Activated CD8-positive, alpha-beta memory T cell treated with anti-CD3 and anti-CD28 coated beads for 36 hours (primary cell): ENCODE measurements at regions not wholly inside any gene's neighbourhood (a gene's known extent, or its start where the extent isn't known, plus 50 kb on each side); places are given as distances from the start of the nearest gene placed in this dataset.
"Not testable (repeated sequence)": the region's sequence is repeated elsewhere in the genome, so short reads cannot be mapped to it uniquely, and the experiment has no call there.

Source experiments
- CTCF ChIA-PET: fragments of 350-600 bp; sonication (Branson Sonifier 250); formaldehyde crosslinking; loops from one replicate; lab custom pipeline; 2021; ENCODE audit warnings: antibody characterized with exemption; lab: Charles Lee
- POLR2A ChIA-PET: fragments of 350-600 bp; sonication (Branson Sonifier 250); formaldehyde crosslinking; loops from one replicate; lab custom pipeline; 2021; ENCODE audit warnings: antibody characterized with exemption; lab: Charles Lee

GRCh38 chr4:4651811-4652755 is 110.2 kb upstream of the STX18 start:
- ChIA-PET CTCF (no interaction called here), POLR2A (no interaction called here)

GRCh38 chr4:4647041-4647440 is 105.2 kb upstream of the STX18 start:
- CTCF ChIA-PET: no interaction called here
- POLR2A ChIA-PET: no interaction called here

GRCh38 chr4:4645743-4646142 is 103.9 kb upstream of the STX18 start:
- CTCF ChIA-PET: no interaction called here
- POLR2A ChIA-PET: no interaction called here

GRCh38 chr4:4644277-4644676 is 102.4 kb upstream of the STX18 start:
- CTCF ChIA-PET, POLR2A ChIA-PET: not testable (repeated sequence)

GRCh38 chr4:4643743-4644142 is 101.9 kb upstream of the STX18 start:
- CTCF ChIA-PET, POLR2A ChIA-PET: not testable (repeated sequence)

- CTCF ChIA-PET: no interaction called here
- POLR2A ChIA-PET: no interaction called here
These were observed 101.5 kb upstream of the STX18 start for GRCh38 chr4:4643306-4643705.

GRCh38 chr4:4642496-4643000 is 100.7 kb upstream of the STX18 start:
- CTCF ChIA-PET: no interaction called here
- POLR2A ChIA-PET: no interaction called here

- CTCF ChIA-PET: no interaction called here
- POLR2A ChIA-PET: no interaction called here
These were observed 100.0 kb upstream of the STX18 start for GRCh38 chr4:4641661-4642495.

GRCh38 chr4:4641254-4641653 is 99.4 kb upstream of the STX18 start:
- CTCF ChIA-PET: no interaction called here
- POLR2A ChIA-PET: no interaction called here

- POLR2A ChIA-PET: no interaction called here
- CTCF ChIA-PET: no interaction called here
These were observed 98.8 kb upstream of the STX18 start for GRCh38 chr4:4640692-4641091.

- CTCF ChIA-PET: no interaction called here
- POLR2A ChIA-PET: no interaction called here
These were observed 97.5 kb upstream of the STX18 start for GRCh38 chr4:4639370-4639769.

- POLR2A ChIA-PET: no interaction called here
- CTCF ChIA-PET: no interaction called here
These were observed 95.9 kb upstream of the STX18 start for GRCh38 chr4:4637710-4638109.

- CTCF ChIA-PET: no interaction called here
- POLR2A ChIA-PET: no interaction called here
These were observed 91.6 kb upstream of the STX18 start for GRCh38 chr4:4633431-4633830.

GRCh38 chr4:4631150-4631549 is 89.3 kb upstream of the STX18 start:
- CTCF ChIA-PET: no interaction called here
- POLR2A ChIA-PET: no interaction called here

- CTCF ChIA-PET: no interaction called here
These were observed 86.1 kb upstream of the STX18 start for GRCh38 chr4:4627906-4628305.

GRCh38 chr4:4627111-4627510 is 85.3 kb upstream of the STX18 start:
- CTCF ChIA-PET: no interaction called here
- POLR2A ChIA-PET: no interaction called here

More at GRCh38 chr4:4627906-4628305, 86.1 kb upstream of the STX18 start:
- POLR2A ChIA-PET: no interaction called here

- CTCF ChIA-PET: no interaction called here
- POLR2A ChIA-PET: no interaction called here
These were observed 83.6 kb upstream of the STX18 start for GRCh38 chr4:4625488-4625887.

- POLR2A ChIA-PET: interaction anchor here (0.6 kb wide), 1 partner anchor 64 kb away, joined by 6 read pairs; no protein-coding TSS in a partner anchor
- CTCF ChIA-PET: no interaction called here
These were observed 82.5 kb upstream of the STX18 start for GRCh38 chr4:4624276-4624897.

GRCh38 chr4:4619821-4620220 is 78.0 kb upstream of the STX18 start:
- ChIA-PET POLR2A (no interaction called here), CTCF (no interaction called here)

GRCh38 chr4:4618847-4619246 is 77.0 kb upstream of the STX18 start:
- ChIA-PET CTCF (interaction anchor here (0.6 kb wide), 1 partner anchor 42 kb away, joined by 3 read pairs; no protein-coding TSS in a partner anchor), POLR2A (no interaction called here)
